BLaER1 (cell line): ENCODE measurements at regions not wholly inside any gene's neighbourhood (a gene's known extent, or its start where the extent isn't known, plus 50 kb on each side); places are given as distances from the start of the nearest gene placed in this dataset.
"Not testable (repeated sequence)": the region's sequence is repeated elsewhere in the genome, so short reads cannot be mapped to it uniquely, and the experiment has no call there.

Source experiments
- H3K27ac ChIP-seq: shearing (Covaris generic); formaldehyde crosslinking; 2 replicates; pipeline ENCODE4 v1.8.1; 2022
- H3K27me3 ChIP-seq: shearing (Covaris generic); formaldehyde crosslinking; 2 replicates; pipeline ENCODE4 v1.8.1; 2022
- H3K36me3 ChIP-seq: shearing (Covaris generic); formaldehyde crosslinking; 2 replicates; pipeline ENCODE4 v1.8.1; 2022
- H3K4me1 ChIP-seq: shearing (Covaris generic); formaldehyde crosslinking; 2 replicates; pipeline ENCODE4 v1.8.1; 2022
- H3K4me2 ChIP-seq: shearing (Covaris generic); formaldehyde crosslinking; 2 replicates; pipeline ENCODE4 v1.8.1; 2022
- H3K4me3 ChIP-seq: shearing (Covaris generic); formaldehyde crosslinking; 2 replicates; pipeline ENCODE4 v1.8.1; 2022
- H3K9ac ChIP-seq: shearing (Covaris generic); formaldehyde crosslinking; 2 replicates; pipeline ENCODE4 v1.8.1; 2022
- H3K9me3 ChIP-seq: shearing (Covaris generic); formaldehyde crosslinking; 2 replicates; pipeline ENCODE4 v1.8.1; 2022
- H4K20me1 ChIP-seq: shearing (Covaris generic); formaldehyde crosslinking; 2 replicates; pipeline ENCODE4 v1.8.1; 2022
- Cebpa-rat ChIP-seq: shearing (Covaris generic); IDR thresholded peaks from 2 replicates; pipeline ENCODE4 v1.8.1; 2022

- no peaks in the 10 kb centered on the region for H3K27me3 ChIP-seq
- no peak overlapping the region for H3K9ac ChIP-seq
- peaks cover 11% of the 10 kb centered on the region for H3K9me3 ChIP-seq
- no peak overlapping the region for H3K4me3 ChIP-seq
- no peak for TF ChIP-seq Cebpa-rat
- H3K4me1 ChIP-seq = no peaks in the 10 kb centered on the region
- H3K27ac ChIP-seq = no peak overlapping the region
- no peaks in the 10 kb centered on the region for H3K36me3 ChIP-seq
- no peaks in the 10 kb centered on the region for H4K20me1 ChIP-seq
- no peak overlapping the region for H3K4me2 ChIP-seq
These were observed 137.9 kb upstream of the PARD3B start for GRCh38 chr2:204407204-204408014.

- H3K4me3 ChIP-seq, H3K36me3 ChIP-seq, H3K4me1 ChIP-seq, H3K27me3 ChIP-seq, H3K27ac ChIP-seq, H4K20me1 ChIP-seq, H3K4me2 ChIP-seq, H3K9ac ChIP-seq: not testable (repeated sequence)
- peaks cover 30% of the 10 kb centered on the region for H3K9me3 ChIP-seq
These were observed 132.5 kb upstream of the PARD3B start for GRCh38 chr2:204412782-204413181.

- H3K9me3 ChIP-seq = peaks cover 30% of the 10 kb centered on the region
These were observed 129.7 kb upstream of the PARD3B start for GRCh38 chr2:204415406-204416181.

GRCh38 chr2:204416236-204416635 is 129.0 kb upstream of the PARD3B start:
- Histone ChIP-seq H3K4me2 (no peak overlapping the region), H3K4me1 (no peaks in the 10 kb centered on the region), H3K9ac (no peak overlapping the region), H3K27me3 (no peaks in the 10 kb centered on the region), H4K20me1 (no peaks in the 10 kb centered on the region), H3K4me3 (no peak overlapping the region), H3K27ac (no peak overlapping the region), H3K36me3 (no peaks in the 10 kb centered on the region), H3K9me3 (peaks cover 30% of the 10 kb centered on the region)
- TF ChIP-seq Cebpa-rat = no peak

More at GRCh38 chr2:204415406-204416181, 129.7 kb upstream of the PARD3B start:
- Histone ChIP-seq H3K27me3 (no peaks in the 10 kb centered on the region), H3K4me3 (no peak overlapping the region), H3K4me1 (no peaks in the 10 kb centered on the region), H3K36me3 (no peaks in the 10 kb centered on the region), H3K9ac (no peak overlapping the region), H3K27ac (no peak overlapping the region), H3K4me2 (no peak overlapping the region), H4K20me1 (no peaks in the 10 kb centered on the region)
- TF ChIP-seq Cebpa-rat = no peak

GRCh38 chr2:204425821-204426220 is 119.5 kb upstream of the PARD3B start:
- TF ChIP-seq Cebpa-rat = no peak
- H3K9me3 ChIP-seq = peaks cover 7% of the 10 kb centered on the region; the same call in 1 of the 2 replicates
- H3K4me2 ChIP-seq = no peak overlapping the region
- H4K20me1 ChIP-seq = no peaks in the 10 kb centered on the region
- no peak overlapping the region for H3K27ac ChIP-seq
- H3K4me3 ChIP-seq = no peak overlapping the region
- no peaks in the 10 kb centered on the region for H3K36me3 ChIP-seq
- no peaks in the 10 kb centered on the region for H3K27me3 ChIP-seq
- H3K9ac ChIP-seq = no peak overlapping the region
- no peaks in the 10 kb centered on the region for H3K4me1 ChIP-seq

- no peak for TF ChIP-seq Cebpa-rat
- Histone ChIP-seq H3K27me3 (no peaks in the 10 kb centered on the region), H3K27ac (no peak overlapping the region), H4K20me1 (no peaks in the 10 kb centered on the region), H3K9ac (no peak overlapping the region), H3K36me3 (no peaks in the 10 kb centered on the region), H3K4me2 (no peak overlapping the region), H3K9me3 (peaks cover 9% of the 10 kb centered on the region), H3K4me3 (no peak overlapping the region), H3K4me1 (no peaks in the 10 kb centered on the region)
These were observed 116.6 kb upstream of the PARD3B start for GRCh38 chr2:204428675-204429074.

GRCh38 chr2:204431529-204431928 is 113.7 kb upstream of the PARD3B start:
- Histone ChIP-seq H3K9ac (no peak overlapping the region), H3K27me3 (no peaks in the 10 kb centered on the region), H3K4me2 (no peak overlapping the region), H3K36me3 (no peaks in the 10 kb centered on the region), H3K4me3 (no peak overlapping the region), H3K4me1 (no peaks in the 10 kb centered on the region), H3K27ac (no peak overlapping the region), H4K20me1 (no peaks in the 10 kb centered on the region), H3K9me3 (peaks cover 8% of the 10 kb centered on the region)
- no peak for TF ChIP-seq Cebpa-rat

- no peaks in the 10 kb centered on the region for H3K36me3 ChIP-seq
- no peaks in the 10 kb centered on the region for H3K4me1 ChIP-seq
- H3K27me3 ChIP-seq = no peaks in the 10 kb centered on the region
- no peak overlapping the region for H3K27ac ChIP-seq
- no peak overlapping the region for H3K4me2 ChIP-seq
- H3K4me3 ChIP-seq = no peak overlapping the region
- H3K9ac ChIP-seq = no peak overlapping the region
- TF ChIP-seq Cebpa-rat = no peak
- peaks cover 8% of the 10 kb centered on the region for H3K9me3 ChIP-seq
- no peaks in the 10 kb centered on the region for H4K20me1 ChIP-seq
These were observed 113.1 kb upstream of the PARD3B start for GRCh38 chr2:204432196-204432595.

GRCh38 chr2:204434660-204435462 is 110.4 kb upstream of the PARD3B start:
- Histone ChIP-seq H4K20me1 (no peaks in the 10 kb centered on the region), H3K27me3 (no peaks in the 10 kb centered on the region), H3K36me3 (no peaks in the 10 kb centered on the region), H3K4me2 (no peak overlapping the region), H3K4me3 (no peak overlapping the region), H3K9ac (no peak overlapping the region), H3K9me3 (peaks cover 8% of the 10 kb centered on the region), H3K4me1 (no peaks in the 10 kb centered on the region), H3K27ac (no peak overlapping the region)
- no peak for TF ChIP-seq Cebpa-rat
